NCI-H524 treated with DMSO at 0.1 percent for 48 hours (cell line): ENCODE measurements at regions not wholly inside any gene's neighbourhood (a gene's known extent, or its start where the extent isn't known, plus 50 kb on each side); places are given as distances from the start of the nearest gene placed in this dataset.
"Not testable (repeated sequence)": the region's sequence is repeated elsewhere in the genome, so short reads cannot be mapped to it uniquely, and the experiment has no call there.

Experiments used
- DNase-seq: peaks from one replicate; lab custom pipeline; 2025; lab: John Stamatoyannopoulos, UW

DNA sequence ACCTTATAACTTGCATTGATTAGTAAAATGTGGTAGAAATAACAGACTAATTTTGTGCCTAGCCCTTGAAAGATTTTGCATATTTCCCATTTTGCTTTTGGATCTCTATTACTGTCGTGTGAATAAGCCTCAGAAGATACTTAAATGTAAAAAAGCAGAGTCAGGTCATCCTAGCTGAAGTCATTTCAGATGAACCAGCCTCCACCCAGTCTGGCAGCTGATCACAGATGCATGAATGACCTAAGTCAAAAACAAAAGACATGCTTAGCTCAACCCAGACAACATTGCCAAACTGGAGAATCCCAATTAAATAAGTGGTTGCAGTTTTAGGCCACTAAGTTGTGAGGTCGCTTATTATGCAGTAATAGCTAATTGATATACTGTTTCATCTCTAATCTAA lies 349.9 kb downstream of the C12orf50 start:
- DNase-seq, result no peak

DNA sequence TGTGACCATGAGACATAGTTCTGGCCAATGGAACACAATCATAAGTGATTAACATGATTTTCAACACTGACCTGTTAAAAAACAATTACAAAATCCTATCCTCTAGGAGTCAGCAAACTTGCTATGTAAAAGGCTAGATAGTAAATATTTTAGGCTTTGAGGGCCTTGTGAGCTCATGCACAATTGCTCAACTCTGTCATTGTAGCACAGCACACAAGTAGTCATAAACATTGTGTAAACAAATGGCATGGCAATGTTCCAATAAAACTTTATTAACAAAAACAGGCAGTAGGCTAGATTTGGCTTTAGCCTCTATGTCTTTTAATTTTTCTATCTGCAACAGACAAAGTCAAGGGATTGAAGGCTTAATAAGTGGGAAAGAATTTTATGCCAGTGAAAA lies 350.7 kb downstream of the C12orf50 start:
- no peak for DNase-seq

GRCh38 chr12:87676731-87677130 lies 352.5 kb downstream of the C12orf50 start:
- no peak for DNase-seq

- no peak for DNase-seq
These were observed 357.4 kb downstream of the C12orf50 start for GRCh38 chr12:87671757-87672156.

GRCh38 chr12:87670448-87670847 lies 358.8 kb downstream of the C12orf50 start:
- DNase-seq, result no peak

- DNase-seq, result no peak
These were observed 361.8 kb downstream of the C12orf50 start for GRCh38 chr12:87667378-87667777.

DNA sequence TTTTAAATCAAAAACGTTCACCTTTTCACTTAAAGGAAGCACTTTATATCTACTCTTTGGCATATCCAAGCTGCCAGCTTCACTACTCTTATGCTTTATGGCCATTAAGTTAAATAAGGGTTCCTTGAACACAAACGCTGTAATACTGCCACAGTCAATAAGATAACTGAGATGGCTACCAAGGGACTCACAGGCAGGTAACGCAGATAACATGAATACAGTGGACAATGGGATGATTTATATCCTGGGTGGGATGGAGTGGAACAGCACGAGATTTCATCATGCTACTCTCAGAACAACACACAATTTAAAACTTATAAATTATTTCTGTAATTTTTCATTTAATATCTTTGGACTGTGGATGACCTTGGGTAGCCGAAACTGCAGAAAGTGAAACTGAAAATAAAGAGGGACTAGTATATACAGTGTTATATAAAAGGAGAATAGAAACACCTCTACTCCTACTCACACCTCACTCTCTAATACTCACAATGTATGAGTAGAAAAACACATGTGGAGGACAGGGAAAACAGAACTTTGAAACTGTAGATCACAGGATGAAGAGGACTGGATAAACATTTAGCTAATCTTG lies 367.3 kb downstream of the C12orf50 start:
- DNase-seq, result no peak

DNA sequence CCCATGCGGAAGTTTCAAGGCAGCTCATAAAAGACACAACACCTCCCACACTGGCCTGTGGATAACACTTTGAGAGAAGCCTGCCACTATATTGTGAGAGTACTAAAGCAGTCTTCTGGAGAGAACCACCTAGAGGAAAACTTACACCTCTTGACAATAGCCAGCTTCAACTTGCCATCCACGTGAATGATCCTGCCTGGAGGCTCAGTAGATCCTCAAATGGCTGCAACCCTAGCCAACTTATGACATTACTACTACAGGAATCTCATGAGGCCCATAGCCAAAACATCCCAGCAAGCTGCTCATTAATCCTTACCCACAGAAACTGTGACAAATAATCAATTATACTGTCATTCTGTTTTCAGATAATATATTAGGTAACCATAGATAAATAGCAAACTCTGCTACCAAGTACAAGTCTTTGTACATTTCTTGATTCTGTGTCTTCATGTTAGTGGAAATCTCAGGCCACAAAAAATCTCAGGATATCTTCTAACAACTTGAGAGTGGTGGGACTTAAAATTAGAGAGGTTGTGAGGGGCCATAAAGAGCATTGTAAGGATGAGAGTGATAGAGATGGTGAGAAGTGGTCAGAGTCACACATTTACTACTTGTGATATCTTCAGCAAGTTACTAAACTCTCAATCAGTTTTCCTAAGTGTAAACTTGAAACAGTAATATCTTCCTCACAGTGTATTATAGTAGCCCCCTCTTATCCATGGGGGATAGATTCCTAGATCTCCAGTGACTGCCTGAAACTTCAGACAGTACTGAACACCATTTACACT lies 368.0 kb downstream of the C12orf50 start:
- DNase-seq, result no peak

DNA sequence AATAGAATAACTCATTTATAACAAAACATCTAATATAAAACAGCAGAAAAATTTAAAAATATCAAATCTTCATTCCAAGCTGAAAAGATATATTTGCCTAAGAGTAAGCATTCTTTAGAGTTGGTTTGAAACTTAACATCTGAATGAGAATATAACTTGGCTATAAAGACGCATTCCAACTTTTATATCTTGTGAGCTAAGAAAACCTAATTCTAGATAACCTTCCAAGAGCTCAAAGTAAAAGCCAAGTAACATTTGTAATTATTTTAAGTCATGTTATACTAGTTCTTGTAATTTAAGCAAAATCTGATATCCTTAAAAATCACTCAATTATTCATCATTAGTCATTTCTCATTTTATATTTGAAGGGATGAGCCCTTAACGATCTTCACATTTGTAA lies 368.9 kb downstream of the C12orf50 start:
- no peak for DNase-seq

- no peak for DNase-seq
These were observed 372.9 kb downstream of the C12orf50 start for GRCh38 chr12:87656311-87656710.

- DNase-seq, result no peak
These were observed 377.4 kb downstream of the C12orf50 start for GRCh38 chr12:87651670-87652425.

GRCh38 chr12:87642245-87642644 lies 387.0 kb downstream of the C12orf50 start:
- no peak for DNase-seq

GRCh38 chr12:87618199-87618598 lies 411.0 kb downstream of the C12orf50 start:
- DNase-seq, result no peak

DNA sequence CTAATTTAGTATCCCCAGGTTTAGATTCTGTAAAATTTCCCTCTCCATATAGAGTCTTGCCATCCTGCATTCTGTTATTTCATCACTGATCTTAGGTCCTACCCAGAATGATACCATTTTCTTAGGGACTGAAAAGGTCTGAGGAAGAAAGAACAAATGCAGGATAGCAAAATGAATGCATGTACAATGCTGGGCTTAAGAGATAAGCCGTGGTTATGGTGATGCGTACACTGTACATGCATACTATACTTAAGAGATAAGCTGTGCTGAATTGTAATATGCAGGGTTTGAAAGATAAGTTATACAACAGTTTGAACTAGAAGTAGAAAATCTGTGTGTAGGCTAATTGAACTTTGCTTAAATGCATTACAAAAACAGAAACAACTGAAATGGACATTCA lies 416.2 kb downstream of the C12orf50 start:
- no peak for DNase-seq

- no peak for DNase-seq
These were observed 420.9 kb downstream of the C12orf50 start for GRCh38 chr12:87608321-87608720.

DNA sequence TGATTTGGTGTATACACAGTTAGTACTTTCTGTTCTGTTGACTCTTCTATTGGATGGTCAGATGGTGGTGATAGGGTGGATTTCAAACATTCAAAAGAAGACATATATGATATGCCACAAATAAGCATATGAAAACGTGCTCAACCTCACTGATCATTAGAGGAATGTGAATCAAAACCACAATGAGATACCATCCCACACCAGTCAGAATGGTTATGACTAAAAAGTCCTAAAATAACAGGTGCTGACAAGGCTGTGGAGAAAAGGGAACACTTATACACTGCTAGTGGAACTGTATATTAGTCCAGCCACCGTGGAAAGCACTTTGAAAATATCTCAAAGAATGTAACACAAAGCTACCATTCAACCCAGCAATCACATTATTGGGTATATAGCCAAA lies 425.5 kb downstream of the C12orf50 start:
- DNase-seq, result no peak

- no peak for DNase-seq
These were observed 429.7 kb downstream of the C12orf50 start for GRCh38 chr12:87599459-87599858.

DNA sequence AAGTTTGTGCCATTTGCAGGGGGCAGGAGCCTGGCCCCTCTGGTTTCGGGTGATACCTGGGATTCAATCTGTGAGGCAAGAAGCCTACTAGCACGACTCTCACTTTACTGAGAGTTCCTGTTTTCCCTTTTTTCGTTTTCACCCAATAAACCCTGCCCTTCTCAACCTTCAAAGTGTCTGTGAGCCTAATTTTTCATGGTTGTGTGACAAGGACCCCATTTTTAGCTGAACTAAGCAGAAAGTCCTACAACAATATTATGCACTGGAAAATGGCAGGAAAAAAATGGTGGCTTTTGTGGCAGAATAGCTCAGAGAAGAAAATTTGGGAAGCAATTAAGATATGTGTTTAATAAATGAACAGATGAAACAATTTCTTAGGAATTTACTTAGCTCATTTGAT lies 432.1 kb downstream of the C12orf50 start:
- DNase-seq, result no peak

- no peak for DNase-seq
These were observed 432.6 kb downstream of the C12orf50 start for GRCh38 chr12:87596636-87597035.

GRCh38 chr12:87596134-87596533 lies 433.1 kb downstream of the C12orf50 start:
- DNase-seq, result no peak

DNA sequence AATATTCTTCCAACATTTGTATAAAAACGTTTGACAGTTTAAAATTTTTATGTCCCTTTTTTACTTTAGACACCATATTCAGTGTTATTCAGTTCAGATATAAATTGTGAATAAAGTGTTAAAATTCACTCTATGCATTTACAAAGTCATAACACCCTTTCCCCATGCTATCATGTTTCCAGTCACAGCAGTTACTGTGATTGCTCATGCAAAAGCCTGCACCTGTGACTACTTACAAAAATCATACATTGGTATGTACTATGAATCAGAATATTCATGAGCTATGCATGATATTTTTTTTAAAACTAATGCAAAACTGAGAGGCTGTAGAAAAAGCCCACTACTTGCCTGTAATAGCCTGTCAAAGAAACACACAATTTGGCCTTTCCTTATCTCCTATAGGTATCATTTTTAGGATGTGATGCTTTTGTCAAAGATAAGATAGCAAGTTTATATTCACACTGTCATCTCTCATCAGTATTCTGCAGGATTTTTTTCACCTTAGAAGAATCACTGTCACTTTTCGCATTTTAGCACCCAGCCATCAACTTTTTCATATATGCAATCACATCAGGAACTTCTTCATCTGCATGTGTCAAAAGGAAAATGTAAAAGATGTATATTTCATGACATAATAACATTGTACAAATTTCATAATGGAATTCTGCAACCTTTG lies 443.2 kb downstream of the C12orf50 start:
- DNase-seq, result no peak

DNA sequence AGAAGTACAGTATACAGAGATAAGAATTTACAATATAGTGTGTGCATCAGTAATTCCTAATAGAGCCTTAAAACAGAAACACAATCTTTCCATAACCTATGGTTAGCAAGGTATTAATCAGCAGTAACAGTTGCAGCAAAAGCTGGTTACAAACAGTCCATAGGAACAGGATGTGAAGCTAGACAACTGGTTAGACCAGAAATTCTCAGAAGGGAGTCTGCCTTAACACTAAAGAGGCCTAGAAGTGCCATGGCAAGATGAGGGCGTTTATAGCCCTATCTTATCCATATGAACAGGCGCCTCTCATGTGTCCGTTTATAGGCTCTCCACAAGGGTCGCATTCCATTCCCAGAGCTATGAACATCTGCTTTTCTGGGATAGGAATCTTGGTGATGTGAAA lies 450.1 kb downstream of the C12orf50 start:
- DNase-seq, result not testable (repeated sequence)

GRCh38 chr12:87575906-87576305 lies 453.3 kb downstream of the C12orf50 start:
- no peak for DNase-seq
